ENCODE measurements at regions not wholly inside any gene's neighbourhood (a gene's known extent, or its start where the extent isn't known, plus 50 kb on each side); places are given as distances from the start of the nearest gene placed in this dataset.

DNA sequence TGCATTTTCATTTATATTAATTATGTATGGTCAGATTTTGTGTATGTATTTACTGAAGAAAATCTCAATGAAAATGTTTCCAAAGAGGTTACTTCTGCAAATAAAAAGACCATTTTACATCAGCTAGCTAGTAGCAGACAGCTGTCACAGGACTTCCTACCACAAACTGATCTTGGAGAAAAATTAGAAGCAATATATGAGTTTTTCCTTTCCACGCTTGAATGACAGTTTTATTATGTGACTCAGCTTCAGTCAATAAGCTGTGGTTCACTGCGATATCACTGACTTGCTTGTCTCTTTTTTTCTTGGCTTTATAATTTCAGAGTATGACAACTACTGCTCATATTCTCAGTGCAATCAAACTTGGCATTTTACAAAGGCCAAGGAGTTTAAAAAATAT is 787.4 kb upstream of the GALNTL6 start:
- TF ChIP-seq POLR2AphosphoS5 (IDR thresholded peaks at IDR 0.05; ENCODE audit: low read depth) (no peak), EZH2phosphoT487 (IDR thresholded peaks at IDR 0.05; ENCODE audit: unreplicated experiment) (no peak), EZH2 (IDR thresholded peaks at IDR 0.05; ENCODE audit: low read depth, unreplicated experiment) (no peak), JUNB (IDR thresholded peaks at IDR 0.05; ENCODE audit: unreplicated experiment) (no peak), ZNF114 (CRISPR knock-in tag; IDR thresholded peaks at IDR 0.05) (no peak)
- TF ChIP-seq, protein P1, sequence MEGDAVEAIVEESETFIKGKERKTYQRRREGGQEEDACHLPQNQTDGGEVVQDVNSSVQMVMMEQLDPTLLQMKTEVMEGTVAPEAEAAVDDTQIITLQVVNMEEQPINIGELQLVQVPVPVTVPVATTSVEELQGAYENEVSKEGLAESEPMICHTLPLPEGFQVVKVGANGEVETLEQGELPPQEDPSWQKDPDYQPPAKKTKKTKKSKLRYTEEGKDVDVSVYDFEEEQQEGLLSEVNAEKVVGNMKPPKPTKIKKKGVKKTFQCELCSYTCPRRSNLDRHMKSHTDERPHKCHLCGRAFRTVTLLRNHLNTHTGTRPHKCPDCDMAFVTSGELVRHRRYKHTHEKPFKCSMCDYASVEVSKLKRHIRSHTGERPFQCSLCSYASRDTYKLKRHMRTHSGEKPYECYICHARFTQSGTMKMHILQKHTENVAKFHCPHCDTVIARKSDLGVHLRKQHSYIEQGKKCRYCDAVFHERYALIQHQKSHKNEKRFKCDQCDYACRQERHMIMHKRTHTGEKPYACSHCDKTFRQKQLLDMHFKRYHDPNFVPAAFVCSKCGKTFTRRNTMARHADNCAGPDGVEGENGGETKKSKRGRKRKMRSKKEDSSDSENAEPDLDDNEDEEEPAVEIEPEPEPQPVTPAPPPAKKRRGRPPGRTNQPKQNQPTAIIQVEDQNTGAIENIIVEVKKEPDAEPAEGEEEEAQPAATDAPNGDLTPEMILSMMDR (conservative IDR thresholded peaks at IDR 0.05; ENCODE audit: low read depth in 2 of 2) = no peak
- TF ChIP-seq, protein P2, sequence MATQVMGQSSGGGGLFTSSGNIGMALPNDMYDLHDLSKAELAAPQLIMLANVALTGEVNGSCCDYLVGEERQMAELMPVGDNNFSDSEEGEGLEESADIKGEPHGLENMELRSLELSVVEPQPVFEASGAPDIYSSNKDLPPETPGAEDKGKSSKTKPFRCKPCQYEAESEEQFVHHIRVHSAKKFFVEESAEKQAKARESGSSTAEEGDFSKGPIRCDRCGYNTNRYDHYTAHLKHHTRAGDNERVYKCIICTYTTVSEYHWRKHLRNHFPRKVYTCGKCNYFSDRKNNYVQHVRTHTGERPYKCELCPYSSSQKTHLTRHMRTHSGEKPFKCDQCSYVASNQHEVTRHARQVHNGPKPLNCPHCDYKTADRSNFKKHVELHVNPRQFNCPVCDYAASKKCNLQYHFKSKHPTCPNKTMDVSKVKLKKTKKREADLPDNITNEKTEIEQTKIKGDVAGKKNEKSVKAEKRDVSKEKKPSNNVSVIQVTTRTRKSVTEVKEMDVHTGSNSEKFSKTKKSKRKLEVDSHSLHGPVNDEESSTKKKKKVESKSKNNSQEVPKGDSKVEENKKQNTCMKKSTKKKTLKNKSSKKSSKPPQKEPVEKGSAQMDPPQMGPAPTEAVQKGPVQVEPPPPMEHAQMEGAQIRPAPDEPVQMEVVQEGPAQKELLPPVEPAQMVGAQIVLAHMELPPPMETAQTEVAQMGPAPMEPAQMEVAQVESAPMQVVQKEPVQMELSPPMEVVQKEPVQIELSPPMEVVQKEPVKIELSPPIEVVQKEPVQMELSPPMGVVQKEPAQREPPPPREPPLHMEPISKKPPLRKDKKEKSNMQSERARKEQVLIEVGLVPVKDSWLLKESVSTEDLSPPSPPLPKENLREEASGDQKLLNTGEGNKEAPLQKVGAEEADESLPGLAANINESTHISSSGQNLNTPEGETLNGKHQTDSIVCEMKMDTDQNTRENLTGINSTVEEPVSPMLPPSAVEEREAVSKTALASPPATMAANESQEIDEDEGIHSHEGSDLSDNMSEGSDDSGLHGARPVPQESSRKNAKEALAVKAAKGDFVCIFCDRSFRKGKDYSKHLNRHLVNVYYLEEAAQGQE (IDR thresholded peaks at IDR 0.05; ENCODE audit: unreplicated experiment) = no peak
- TF ChIP-seq, protein P3, sequence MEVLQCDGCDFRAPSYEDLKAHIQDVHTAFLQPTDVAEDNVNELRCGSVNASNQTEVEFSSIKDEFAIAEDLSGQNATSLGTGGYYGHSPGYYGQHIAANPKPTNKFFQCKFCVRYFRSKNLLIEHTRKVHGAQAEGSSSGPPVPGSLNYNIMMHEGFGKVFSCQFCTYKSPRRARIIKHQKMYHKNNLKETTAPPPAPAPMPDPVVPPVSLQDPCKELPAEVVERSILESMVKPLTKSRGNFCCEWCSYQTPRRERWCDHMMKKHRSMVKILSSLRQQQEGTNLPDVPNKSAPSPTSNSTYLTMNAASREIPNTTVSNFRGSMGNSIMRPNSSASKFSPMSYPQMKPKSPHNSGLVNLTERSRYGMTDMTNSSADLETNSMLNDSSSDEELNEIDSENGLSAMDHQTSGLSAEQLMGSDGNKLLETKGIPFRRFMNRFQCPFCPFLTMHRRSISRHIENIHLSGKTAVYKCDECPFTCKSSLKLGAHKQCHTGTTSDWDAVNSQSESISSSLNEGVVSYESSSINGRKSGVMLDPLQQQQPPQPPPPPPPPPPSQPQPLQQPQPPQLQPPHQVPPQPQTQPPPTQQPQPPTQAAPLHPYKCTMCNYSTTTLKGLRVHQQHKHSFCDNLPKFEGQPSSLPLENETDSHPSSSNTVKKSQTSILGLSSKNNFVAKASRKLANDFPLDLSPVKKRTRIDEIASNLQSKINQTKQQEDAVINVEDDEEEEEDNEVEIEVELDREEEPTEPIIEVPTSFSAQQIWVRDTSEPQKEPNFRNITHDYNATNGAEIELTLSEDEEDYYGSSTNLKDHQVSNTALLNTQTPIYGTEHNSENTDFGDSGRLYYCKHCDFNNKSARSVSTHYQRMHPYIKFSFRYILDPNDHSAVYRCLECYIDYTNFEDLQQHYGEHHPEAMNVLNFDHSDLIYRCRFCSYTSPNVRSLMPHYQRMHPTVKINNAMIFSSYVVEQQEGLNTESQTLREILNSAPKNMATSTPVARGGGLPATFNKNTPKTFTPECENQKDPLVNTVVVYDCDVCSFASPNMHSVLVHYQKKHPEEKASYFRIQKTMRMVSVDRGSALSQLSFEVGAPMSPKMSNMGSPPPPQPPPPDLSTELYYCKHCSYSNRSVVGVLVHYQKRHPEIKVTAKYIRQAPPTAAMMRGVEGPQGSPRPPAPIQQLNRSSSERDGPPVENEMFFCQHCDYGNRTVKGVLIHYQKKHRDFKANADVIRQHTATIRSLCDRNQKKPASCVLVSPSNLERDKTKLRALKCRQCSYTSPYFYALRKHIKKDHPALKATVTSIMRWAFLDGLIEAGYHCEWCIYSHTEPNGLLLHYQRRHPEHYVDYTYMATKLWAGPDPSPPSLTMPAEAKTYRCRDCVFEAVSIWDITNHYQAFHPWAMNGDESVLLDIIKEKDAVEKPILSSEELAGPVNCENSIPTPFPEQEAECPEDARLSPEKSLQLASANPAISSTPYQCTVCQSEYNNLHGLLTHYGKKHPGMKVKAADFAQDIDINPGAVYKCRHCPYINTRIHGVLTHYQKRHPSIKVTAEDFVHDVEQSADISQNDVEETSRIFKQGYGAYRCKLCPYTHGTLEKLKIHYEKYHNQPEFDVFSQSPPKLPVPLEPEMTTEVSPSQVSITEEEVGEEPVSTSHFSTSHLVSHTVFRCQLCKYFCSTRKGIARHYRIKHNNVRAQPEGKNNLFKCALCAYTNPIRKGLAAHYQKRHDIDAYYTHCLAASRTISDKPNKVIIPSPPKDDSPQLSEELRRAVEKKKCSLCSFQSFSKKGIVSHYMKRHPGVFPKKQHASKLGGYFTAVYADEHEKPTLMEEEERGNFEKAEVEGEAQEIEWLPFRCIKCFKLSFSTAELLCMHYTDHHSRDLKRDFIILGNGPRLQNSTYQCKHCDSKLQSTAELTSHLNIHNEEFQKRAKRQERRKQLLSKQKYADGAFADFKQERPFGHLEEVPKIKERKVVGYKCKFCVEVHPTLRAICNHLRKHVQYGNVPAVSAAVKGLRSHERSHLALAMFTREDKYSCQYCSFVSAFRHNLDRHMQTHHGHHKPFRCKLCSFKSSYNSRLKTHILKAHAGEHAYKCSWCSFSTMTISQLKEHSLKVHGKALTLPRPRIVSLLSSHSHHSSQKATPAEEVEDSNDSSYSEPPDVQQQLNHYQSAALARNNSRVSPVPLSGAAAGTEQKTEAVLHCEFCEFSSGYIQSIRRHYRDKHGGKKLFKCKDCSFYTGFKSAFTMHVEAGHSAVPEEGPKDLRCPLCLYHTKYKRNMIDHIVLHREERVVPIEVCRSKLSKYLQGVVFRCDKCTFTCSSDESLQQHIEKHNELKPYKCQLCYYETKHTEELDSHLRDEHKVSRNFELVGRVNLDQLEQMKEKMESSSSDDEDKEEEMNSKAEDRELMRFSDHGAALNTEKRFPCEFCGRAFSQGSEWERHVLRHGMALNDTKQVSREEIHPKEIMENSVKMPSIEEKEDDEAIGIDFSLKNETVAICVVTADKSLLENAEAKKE (CRISPR knock-in tag; IDR thresholded peaks at IDR 0.05) = no peak

Data from GM23338 (cell line).